IMR-90 (cell line): ENCODE measurements at regions not wholly inside any gene's neighbourhood (a gene's known extent, or its start where the extent isn't known, plus 50 kb on each side); places are given as distances from the start of the nearest gene placed in this dataset.

Experiments
- ATAC-seq: fragments of 200-7000 bp; cut with Tn5 transposase; 2 replicates; pipeline ENCODE4 v1.9.1; 2020; ENCODE audit warnings: low read depth, mild to moderate bottlenecking, moderate library complexity
- BruUV-seq: library from RNA; stranded (reverse); fragments of 400-500 nt; replicated peaks from 2 replicates; lab custom pipeline; 2021; lab: Mats Ljungman, UMichigan
- CTCF ChIA-PET: fragments of 300-600 bp; formaldehyde crosslinking; extraction: SDS; loops from one replicate; lab custom pipeline; 2021; ENCODE audit warnings: antibody characterized with exemption; lab: Yijun Ruan, JAX
- POLR2A ChIA-PET: fragments of 300-600 bp; sonication (Branson Sonifier 250); formaldehyde crosslinking; loops from one replicate; lab custom pipeline; 2022; ENCODE audit warnings: antibody characterized with exemption; ENCODE audit not compliant: unreplicated experiment; lab: Charles Lee
- DNase-seq: peaks from one replicate; pipeline ENCODE4 v3.0.0; 2013
- H2AFZ ChIP-seq: replicated peaks from 2 replicates; pipeline ENCODE3; 2013; ENCODE audit warnings: low read length, mild to moderate bottlenecking; ENCODE audit not compliant: poor library complexity
- H2AK5ac ChIP-seq: 2 replicates; pipeline ENCODE4 v1.6.1; 2013; ENCODE audit warnings: low read depth, low read length, inconsistent platforms
- H2AK9ac ChIP-seq: replicated peaks from 2 replicates; pipeline ENCODE3; 2013; ENCODE audit warnings: mild to moderate bottlenecking, low read depth, low read length, moderate library complexity; ENCODE audit not compliant: poor library complexity
- H2BK120ac ChIP-seq: 2 replicates; pipeline ENCODE4 v1.6.1; 2013; ENCODE audit warnings: low read depth, low read length, inconsistent platforms
- H2BK15ac ChIP-seq: 3 replicates; pipeline ENCODE4 v1.6.1; 2013; ENCODE audit warnings: low read depth, low read length, inconsistent platforms
- H2BK20ac ChIP-seq: 2 replicates; pipeline ENCODE4 v1.6.1; 2013; ENCODE audit warnings: low read depth, mild to moderate bottlenecking, inconsistent platforms, low read length, moderate library complexity
- H2BK5ac ChIP-seq: 2 replicates; pipeline ENCODE4 v1.6.1; 2013; ENCODE audit warnings: mild to moderate bottlenecking, low read depth, low read length, inconsistent platforms; ENCODE audit not compliant: poor library complexity, severe bottlenecking
- H3K14ac ChIP-seq: replicated peaks from 2 replicates; pipeline ENCODE4 v1.6.1; 2013; ENCODE audit warnings: low read depth, low read length, inconsistent platforms
- H3K18ac ChIP-seq: 2 replicates; pipeline ENCODE4 v1.6.1; 2013; ENCODE audit warnings: low read depth, low read length, control low read depth
- H3K23ac ChIP-seq: 2 replicates; pipeline ENCODE4 v1.6.1; 2013; ENCODE audit warnings: low read depth, low read length, inconsistent platforms
- H3K27ac ChIP-seq: 2 replicates; pipeline ENCODE4 v1.5.1; 2013; ENCODE audit warnings: mild to moderate bottlenecking, control low read depth, low read length; ENCODE audit not compliant: insufficient read depth
- H3K27me3 ChIP-seq: 2 replicates; pipeline ENCODE4 v1.6.1; 2013; ENCODE audit warnings: low read length; ENCODE audit not compliant: control insufficient read depth, insufficient read depth
- H3K36me3 ChIP-seq: 2 replicates; pipeline ENCODE4 v1.6.1; 2013; ENCODE audit warnings: low read length, mixed read lengths; ENCODE audit not compliant: control insufficient read depth, insufficient read depth
- H3K4ac ChIP-seq: 2 replicates; pipeline ENCODE4 v1.6.1; 2013; ENCODE audit warnings: low read depth, low read length, inconsistent platforms
- H3K4me1 ChIP-seq: 2 replicates; pipeline ENCODE4 v1.6.1; 2013; ENCODE audit warnings: low read length, mixed read lengths; ENCODE audit not compliant: control insufficient read depth, insufficient read depth
- H3K4me2 ChIP-seq: 2 replicates; pipeline ENCODE4 v1.6.1; 2013; ENCODE audit warnings: low read depth, mild to moderate bottlenecking, control low read depth, low read length, moderate library complexity
- H3K4me3 ChIP-seq: 2 replicates; pipeline ENCODE4 v1.5.1; 2013; ENCODE audit warnings: low read depth, mild to moderate bottlenecking, control low read depth, low read length, moderate library complexity; ENCODE audit not compliant: insufficient read depth
- H3K56ac ChIP-seq: 2 replicates; pipeline ENCODE4 v1.6.1; 2013; ENCODE audit warnings: low read length, inconsistent platforms; ENCODE audit not compliant: insufficient read depth; ENCODE audit errors: extremely low read depth
- H3K79me1 ChIP-seq, 2 experiments: 2 replicates each; pipeline ENCODE4 v1.6.1; 2013; ENCODE audit warnings: low read length in 2 of 2, inconsistent platforms in 1 of 2, low read depth in 1 of 2
- H3K9ac ChIP-seq: 2 replicates; pipeline ENCODE4 v1.6.1; 2013; ENCODE audit warnings: low read depth, low read length, control low read depth
- H3K9me1 ChIP-seq: 2 replicates; pipeline ENCODE4 v1.6.1; 2013; ENCODE audit warnings: low read length, inconsistent platforms; ENCODE audit not compliant: insufficient read depth
- H3K9me3 ChIP-seq: 2 replicates; pipeline ENCODE4 v1.6.1; 2013; ENCODE audit warnings: low read length; ENCODE audit not compliant: control insufficient read depth, insufficient read depth
- H4K20me1 ChIP-seq: 2 replicates; pipeline ENCODE4 v1.6.1; 2013; ENCODE audit warnings: low read length, inconsistent platforms; ENCODE audit not compliant: insufficient read depth
- H4K5ac ChIP-seq: 2 replicates; pipeline ENCODE4 v1.6.1; 2013; ENCODE audit warnings: mild to moderate bottlenecking, low read depth, low read length, control low read depth
- H4K8ac ChIP-seq, 2 experiments: 2 replicates each; pipeline ENCODE4 v1.6.1; 2013; ENCODE audit warnings: low read depth in 2 of 2, low read length in 2 of 2, control low read depth in 1 of 2, inconsistent platforms in 1 of 2
- H4K91ac ChIP-seq: 2 replicates; pipeline ENCODE4 v1.6.1; 2013; ENCODE audit warnings: low read depth, low read length, inconsistent platforms; ENCODE audit not compliant: insufficient read depth
- BHLHE40 ChIP-seq: fragments of 150-350 bp; IDR thresholded peaks from 2 replicates; pipeline ENCODE4 v1.6.1; 2016; ENCODE audit warnings: mild to moderate bottlenecking, low read depth, low read length
- CEBPB ChIP-seq: IDR thresholded peaks from 2 replicates; pipeline ENCODE4 v1.6.1; 2012; ENCODE audit warnings: low read depth, low read length, improper control_type of control experiment
- CHD1 ChIP-seq: IDR thresholded peaks from 2 replicates; pipeline ENCODE4 v1.6.1; 2012; ENCODE audit warnings: low read depth, low read length, improper control_type of control experiment
- CTCF ChIP-seq: conservative IDR thresholded peaks from 2 replicates; pipeline ENCODE4 v1.5.1; 2012; ENCODE audit warnings: mild to moderate bottlenecking, low read depth, low read length, improper control_type of control experiment
- ELK1 ChIP-seq: fragments of 150-350 bp; IDR thresholded peaks from 2 replicates; pipeline ENCODE4 v1.6.1; 2016; ENCODE audit warnings: low read depth, mild to moderate bottlenecking, low read length, moderate library complexity, borderline replicate concordance
- FOS ChIP-seq: fragments of 150-350 bp; IDR thresholded peaks from 2 replicates; pipeline ENCODE4 v1.6.1; 2016; ENCODE audit warnings: low read depth, low read length
- MAFK ChIP-seq: IDR thresholded peaks from 2 replicates; pipeline ENCODE4 v1.6.1; 2012; ENCODE audit warnings: low read depth, low read length, improper control_type of control experiment
- MAZ ChIP-seq: IDR thresholded peaks from 2 replicates; pipeline ENCODE4 v1.6.1; 2012; ENCODE audit warnings: low read depth, mild to moderate bottlenecking, low read length, improper control_type of control experiment, moderate library complexity, borderline replicate concordance
- MXI1 ChIP-seq: IDR thresholded peaks from 2 replicates; pipeline ENCODE4 v1.6.1; 2012; ENCODE audit warnings: low read depth, mild to moderate bottlenecking, low read length, moderate library complexity, borderline replicate concordance
- NFE2L2 ChIP-seq: fragments of 150-350 bp; IDR thresholded peaks from 2 replicates; pipeline ENCODE4 v1.6.1; 2016; ENCODE audit warnings: low read depth, mild to moderate bottlenecking, low read length
- POLR2A ChIP-seq: IDR thresholded peaks from 2 replicates; pipeline ENCODE4 v1.6.1; 2012; ENCODE audit warnings: mild to moderate bottlenecking, low read depth, low read length
- RAD21 ChIP-seq: IDR thresholded peaks from 2 replicates; pipeline ENCODE4 v1.6.1; 2012; ENCODE audit warnings: low read length, improper control_type of control experiment
- RCOR1 ChIP-seq: IDR thresholded peaks from 2 replicates; pipeline ENCODE4 v1.6.1; 2012; ENCODE audit warnings: mild to moderate bottlenecking, low read length, improper control_type of control experiment; ENCODE audit not compliant: insufficient replicate concordance
- RFX5 ChIP-seq: IDR thresholded peaks from 2 replicates; pipeline ENCODE4 v1.8.0; 2012; ENCODE audit warnings: low read depth, mild to moderate bottlenecking, low read length, moderate library complexity
- SMC3 ChIP-seq: fragments of 150-350 bp; IDR thresholded peaks from 2 replicates; pipeline ENCODE4 v1.6.1; 2016; ENCODE audit warnings: low read depth, mild to moderate bottlenecking, antibody characterized with exemption, low read length, moderate library complexity
- USF2 ChIP-seq: fragments of 150-350 bp; IDR thresholded peaks from 2 replicates; pipeline ENCODE4 v1.6.1; 2017; ENCODE audit warnings: mild to moderate bottlenecking, antibody characterized with exemption, low read length, low read depth
- WGBS, 2 experiments: methylation state at CpG; one replicate each; pipeline versions ENCODE4 v1.1.5 to v1.1.7; 2013; ENCODE audit warnings: missing lambda C conversion rate in 2 of 2; ENCODE audit not compliant: insufficient read length in 1 of 2; ENCODE audit errors: extremely low coverage in 2 of 2; 5-methylcytosine and 5-hydroxymethylcytosine counted together
- dilution Hi-C: fragments of 300-500 bp; cut with HindIII; formaldehyde crosslinking; loops from one replicate; pipeline ENCODE4 v1.14.3; 2018; ENCODE audit warnings: low sequenced_read_pairs; ENCODE audit not compliant: unreplicated experiment
- in situ Hi-C: fragments of 300-500 bp; cut with MboI; formaldehyde crosslinking; loops from 3 replicates; pipeline ENCODE4 v1.14.3; 2019; ENCODE audit warnings: low sequenced_read_pairs, inconsistent platforms, mixed read lengths
- intact Hi-C: fragments of 100-400 bp; cut with micrococcal nuclease; formaldehyde crosslinking; loops from 2 replicates; pipeline ENCODE4 v1.10.0; 2022

DNA sequence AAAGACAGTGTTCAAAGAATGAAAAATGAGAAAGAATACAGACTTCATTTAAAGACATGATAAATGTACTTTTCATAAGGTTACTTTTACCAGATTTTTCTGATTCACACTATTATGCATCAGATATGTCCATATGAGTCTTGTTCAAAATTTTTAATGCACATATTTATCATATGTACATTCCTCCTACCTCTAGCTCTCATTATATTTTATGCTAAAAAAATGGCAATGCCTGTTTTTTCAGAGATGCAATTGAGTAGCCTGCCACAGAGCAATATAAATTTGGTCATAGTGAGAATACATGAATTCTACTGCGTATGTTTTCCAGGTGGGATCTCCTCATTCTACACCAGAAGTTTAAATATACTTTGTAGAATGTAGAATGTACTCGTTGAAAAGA lies 807.0 kb upstream of the SLITRK6 start:
- Histone ChIP-seq H3K23ac (no peak overlapping the region), H2AFZ (no peak overlapping the region), H3K27me3 (no peaks in the 10 kb centered on the region), H2BK15ac (no peak overlapping the region), H3K14ac (no peak overlapping the region), H2BK120ac (no peak overlapping the region), H3K9ac (no peak overlapping the region), H3K36me3 (no peaks in the 10 kb centered on the region), H3K9me3 (no peaks in the 10 kb centered on the region), H4K8ac (no peak overlapping the region), H4K5ac (no peak overlapping the region), H3K9me1 (no peaks in the 10 kb centered on the region), H3K27ac (no peak overlapping the region), H4K91ac (no peak overlapping the region), H3K4ac (no peak overlapping the region), H2AK9ac (no peak overlapping the region), H3K18ac (no peak overlapping the region), H4K20me1 (no peaks in the 10 kb centered on the region), H2BK5ac (no peak overlapping the region), H2AK5ac (no peak overlapping the region), H3K79me1 (no peaks in the 10 kb centered on the region), H3K4me2 (no peak overlapping the region), H3K56ac (no peak overlapping the region), H2BK20ac (no peak overlapping the region), H3K4me3 (no peak overlapping the region), H3K4me1 (no peaks in the 10 kb centered on the region)
- dilution Hi-C loops, result no loop called here
- no peak for ATAC-seq
- in situ Hi-C loops, result no loop called here
- CTCF ChIA-PET, result no interaction called here
- POLR2A ChIA-PET, result no interaction called here
- no TSS peak for BruUV-seq
- no CpG with 5 or more reads among the region's 2 CpGs for WGBS, 2 experiments
- no peak for TF ChIP-seq USF2
- TF ChIP-seq NFE2L2, result no peak
- no peak for TF ChIP-seq CEBPB
- TF ChIP-seq MAZ, result no peak
- no peak for TF ChIP-seq SMC3
- no peak for TF ChIP-seq CTCF
- no peak for TF ChIP-seq MAFK
- no peak for TF ChIP-seq RFX5
- no peak for TF ChIP-seq ELK1
- no peak for TF ChIP-seq POLR2A
- no peak for TF ChIP-seq RCOR1
- TF ChIP-seq RAD21, result no peak
- TF ChIP-seq FOS, result no peak
- no peak for TF ChIP-seq CHD1
- no peak for TF ChIP-seq MXI1
- TF ChIP-seq BHLHE40, result no peak
- no peak for DNase-seq
- intact Hi-C loops, result no loop called here
